HepG2 (cell line): ENCODE measurements at regions not wholly inside any gene's neighbourhood (a gene's known extent, or its start where the extent isn't known, plus 50 kb on each side); places are given as distances from the start of the nearest gene placed in this dataset.

Experiments used
- ATAC-seq: fragments of 200-7000 bp; cut with Tn5 transposase; 3 replicates; pipeline ENCODE4 v1.9.1; 2020; ENCODE audit warnings: mild to moderate bottlenecking, moderate library complexity
- BruUV-seq: library from RNA; stranded (reverse); fragments of 400-500 nt; replicated peaks from 2 replicates; lab custom pipeline; 2021; lab: Mats Ljungman, UMichigan
- CTCF ChIA-PET: fragments of 300-600 bp; formaldehyde crosslinking; extraction: SDS; loops from one replicate; lab custom pipeline; 2021; ENCODE audit warnings: low total read pairs, inconsistent platforms, low intra/inter-chr PET ratio; lab: Yijun Ruan, JAX
- POLR2A ChIA-PET: fragments of 350-600 bp; sonication (Branson Sonifier 250); formaldehyde crosslinking; loops from one replicate; lab custom pipeline; 2020; ENCODE audit warnings: antibody characterized with exemption, inconsistent platforms; lab: Yijun Ruan, JAX
- DNase-seq: peaks from one replicate; pipeline ENCODE4 v3.0.0-alpha.2; 2015; ENCODE audit warnings: low spot score
- FAIRE-seq: peaks from 3 replicates; lab custom pipeline; 2011; peaks lifted over from hg19 to GRCh38; lab: Jason Lieb, UNC
- H2AFZ ChIP-seq: one replicate; pipeline ENCODE4 v1.6.1; 2011; ENCODE audit warnings: low read length, inconsistent platforms
- H3K27ac ChIP-seq: fragments of 300-600 bp; 3 replicates; pipeline ENCODE4 v1.8.0; 2011; ENCODE audit warnings: mixed run types, mild to moderate bottlenecking, mixed read lengths, low read length, inconsistent platforms; ENCODE audit not compliant: insufficient read depth; ENCODE audit errors: extremely low read length
- H3K27me3 ChIP-seq, 2 experiments: fragments of 200-600 bp in 1 of 2; 2 replicates in 1 of 2; 3 replicates in 1 of 2; pipeline versions ENCODE4 v1.6.0 to v1.8.0; 2011; ENCODE audit warnings: low read length in 2 of 2, mild to moderate bottlenecking in 2 of 2, moderate library complexity in 2 of 2, inconsistent platforms in 1 of 2; ENCODE audit not compliant: insufficient read depth in 2 of 2, control insufficient read depth in 1 of 2
- H3K36me3 ChIP-seq, 2 experiments: fragments of 200-600 bp in 1 of 2; replicated peaks in 1 of 2; 2 replicates in 1 of 2; 3 replicates in 1 of 2; pipeline versions ENCODE4 v1.5.1 to v1.8.0; 2011; ENCODE audit warnings: low read length in 2 of 2, inconsistent platforms in 1 of 2; ENCODE audit not compliant: insufficient read depth in 2 of 2, control insufficient read depth in 1 of 2
- H3K4me1 ChIP-seq: 2 replicates; pipeline ENCODE4 v1.5.1; 2012; ENCODE audit warnings: low read length, inconsistent platforms; ENCODE audit not compliant: insufficient read depth
- H3K4me2 ChIP-seq: 2 replicates; pipeline ENCODE4 v1.6.0; 2011; ENCODE audit warnings: low read depth, low read length, inconsistent platforms
- H3K4me3 ChIP-seq, 3 experiments: fragments of 200-600 bp in 1 of 3; sonication (generic), shearing (Covaris generic) in 1 of 3; replicated peaks in 1 of 3; 2 replicates each; pipeline ENCODE4 v1.5.1; 2011 to 2016; ENCODE audit warnings: low read length in 3 of 3, inconsistent platforms in 2 of 3, low read depth in 2 of 3, mild to moderate bottlenecking in 2 of 3, control low read depth in 1 of 3, mixed read lengths in 1 of 3; ENCODE audit not compliant: insufficient read depth in 1 of 3
- H3K79me2 ChIP-seq: one replicate; pipeline ENCODE4 v1.6.1; 2011; ENCODE audit warnings: low read length, inconsistent platforms; ENCODE audit not compliant: insufficient read depth
- H3K9ac ChIP-seq: 2 replicates; pipeline ENCODE4 v1.6.0; 2011; ENCODE audit warnings: mild to moderate bottlenecking, low read depth, low read length, inconsistent platforms; ENCODE audit not compliant: insufficient read depth
- H3K9me3 ChIP-seq: 2 replicates; pipeline ENCODE4 v1.5.1; 2012; ENCODE audit warnings: mild to moderate bottlenecking, low read length
- H4K20me1 ChIP-seq: 2 replicates; pipeline ENCODE4 v1.6.0; 2011; ENCODE audit warnings: inconsistent platforms, mild to moderate bottlenecking, low read length, moderate library complexity; ENCODE audit not compliant: insufficient read depth
- ATF7 ChIP-seq, 2 experiments: fragments of 450-650 bp in 1 of 2; sonication (generic) in 1 of 2; formaldehyde crosslinking in 1 of 2; IDR thresholded peaks; 2 replicates each; pipeline versions ENCODE4 v1.4.0 to v1.6.1; 2016 to 2020; ENCODE audit warnings: antibody characterized with exemption in 1 of 2, mild to moderate bottlenecking in 1 of 2, missing genetic modification reagents in 1 of 2
- CENPX ChIP-seq: sonication (generic); formaldehyde crosslinking; IDR thresholded peaks from 2 replicates; pipeline ENCODE4 v1.9.0; 2021; ENCODE audit warnings: mild to moderate bottlenecking, missing genetic modification reagents, moderate library complexity
- FOXJ3 ChIP-seq: sonication (generic); formaldehyde crosslinking; IDR thresholded peaks from 2 replicates; pipeline ENCODE4 v1.4.0; 2020; ENCODE audit warnings: missing genetic modification reagents, mild to moderate bottlenecking, borderline replicate concordance
- GABPA ChIP-seq, 2 experiments: IDR thresholded peaks; 2 replicates each; pipeline ENCODE4 v1.6.1; 2011 to 2016; ENCODE audit warnings: low read depth in 2 of 2, low read length in 1 of 2, missing biosample characterization in 1 of 2, missing genetic modification characterization in 1 of 2
- KAT7 ChIP-seq: IDR thresholded peaks from 2 replicates; pipeline ENCODE4 v1.6.1; 2018; ENCODE audit warnings: borderline replicate concordance, missing compliant biosample characterization
- KDM1A ChIP-seq: IDR thresholded peaks from 2 replicates; pipeline ENCODE4 v1.6.1; 2016; ENCODE audit warnings: missing compliant biosample characterization
- MTA3 ChIP-seq: sonication (generic); formaldehyde crosslinking; IDR thresholded peaks from 2 replicates; pipeline ENCODE4 v1.4.0; 2020; ENCODE audit warnings: missing genetic modification reagents
- NBN ChIP-seq: fragments of 450-650 bp; conservative IDR thresholded peaks from 2 replicates; pipeline ENCODE4 v1.6.1; 2017
- TAF15 ChIP-seq: fragments of 200-400 bp; formaldehyde crosslinking; IDR thresholded peaks from one replicate; pipeline ENCODE4 v1.6.1; 2018; ENCODE audit warnings: mild to moderate bottlenecking, low read depth, low read length; ENCODE audit not compliant: poor library complexity, severe bottlenecking
- TCF7 ChIP-seq: sonication (generic); IDR thresholded peaks from 2 replicates; pipeline ENCODE4 v1.6.1; 2016; ENCODE audit warnings: antibody characterized with exemption, low read depth
- TCF7L2 ChIP-seq: IDR thresholded peaks from 2 replicates; pipeline ENCODE4 v1.6.1; 2011; ENCODE audit warnings: mild to moderate bottlenecking, low read depth, low read length, moderate library complexity
- TRIM24 ChIP-seq: sonication (generic); formaldehyde crosslinking; IDR thresholded peaks from 2 replicates; pipeline ENCODE4 v1.8.0; 2022; ENCODE audit warnings: mild to moderate bottlenecking, missing genetic modification reagents
- ZFY ChIP-seq: sonication (generic); formaldehyde crosslinking; IDR thresholded peaks from 2 replicates; pipeline ENCODE4 v1.4.0; 2020; ENCODE audit warnings: missing genetic modification reagents
- ZNF33B ChIP-seq: sonication (generic); formaldehyde crosslinking; IDR thresholded peaks from 2 replicates; pipeline ENCODE4 v1.5.1; 2020; ENCODE audit warnings: mild to moderate bottlenecking, missing genetic modification reagents
- ZNF343 ChIP-seq: sonication (generic); formaldehyde crosslinking; IDR thresholded peaks from 2 replicates; pipeline ENCODE4 v1.4.0; 2020; ENCODE audit warnings: mild to moderate bottlenecking, missing genetic modification reagents
- ZNF563 ChIP-seq: sonication (generic); formaldehyde crosslinking; IDR thresholded peaks from 2 replicates; pipeline ENCODE4 v1.8.0; 2022; ENCODE audit warnings: mild to moderate bottlenecking, moderate library complexity, missing genetic modification reagents
- ZNF75D ChIP-seq: sonication (generic); formaldehyde crosslinking; IDR thresholded peaks from 2 replicates; pipeline ENCODE4 v1.8.1; 2023; ENCODE audit warnings: missing genetic modification reagents, mild to moderate bottlenecking, borderline replicate concordance
- ZZZ3 ChIP-seq: sonication (generic); formaldehyde crosslinking; IDR thresholded peaks from 2 replicates; pipeline ENCODE4 v1.4.0; 2020; ENCODE audit warnings: missing genetic modification reagents, mild to moderate bottlenecking, borderline replicate concordance
- WGBS: methylation state at CpG from one replicate; pipeline ENCODE4 v1.1.6; 2017; ENCODE audit warnings: low lambda C conversion rate; 5-methylcytosine and 5-hydroxymethylcytosine counted together
- in situ Hi-C: cut with HindIII; loops from 2 replicates; pipeline ENCODE4 v1.10.0; 2017; ENCODE audit warnings: low pct_unique_long_range_greater_than_20kb; ENCODE audit not compliant: extremely low pct_ligation_motif_present
- intact Hi-C: fragments of 100-400 bp; cut with micrococcal nuclease; formaldehyde crosslinking; loops from one replicate; pipeline ENCODE4 v1.10.0; 2022; ENCODE audit not compliant: unreplicated experiment

- no peak for TF ChIP-seq TRIM24 (CRISPR knock-in tag)
- no peak for TF ChIP-seq FOXJ3 (CRISPR knock-in tag)
- Histone ChIP-seq H3K9ac (no peak overlapping the region), H2AFZ (no peak overlapping the region), H3K36me3 (no peaks in the 10 kb centered on the region), H4K20me1 (no peaks in the 10 kb centered on the region), H3K9me3 (no peaks in the 10 kb centered on the region), H3K27ac (no peak overlapping the region), H3K4me3 (no peak overlapping the region), H3K79me2 (no peaks in the 10 kb centered on the region), H3K4me1 (no peaks in the 10 kb centered on the region), H3K27me3 (peaks cover 0 to 37% of the 10 kb centered on the region in 2 experiments; a peak in 4 of 5 replicates), H3K4me2 (no peak overlapping the region)
- BruUV-seq = no TSS peak
- DNase-seq = no peak
- WGBS = 0% methylated on average over 5 of the region's 5 CpGs
- intact Hi-C loops = no loop called here
- POLR2A ChIA-PET = interaction anchor here (1.9 kb wide), 1 partner anchor 15 kb away, joined by 5 read pairs; no protein-coding TSS in a partner anchor
- CTCF ChIA-PET = no interaction called here
- ATAC-seq = no peak
- in situ Hi-C loops = no loop called here
- FAIRE-seq = no peak
Observed at GRCh38 chr16:86680162-86680561, 101.8 kb downstream of the FOXL1 start.

- intact Hi-C loops = no loop called here
Observed at GRCh38 chr16:86680661-86681030, 102.3 kb downstream of the FOXL1 start.

More at GRCh38 chr16:86680661-86681030, 102.3 kb downstream of the FOXL1 start:
- no peaks in the 10 kb centered on the region for H4K20me1 ChIP-seq
- in situ Hi-C loops = no loop called here
- DNase-seq (no peak), ATAC-seq (no peak), FAIRE-seq (no peak)
- ChIA-PET CTCF (no interaction called here), POLR2A (interaction anchor here (1.9 kb wide), 1 partner anchor 16 kb away, joined by 5 read pairs; no protein-coding TSS in a partner anchor)
- H3K4me3 ChIP-seq = no peak overlapping the region
- H3K27ac ChIP-seq = no peak overlapping the region
- no peak overlapping the region for H2AFZ ChIP-seq
- peaks cover 0 to 37% of the 10 kb centered on the region in 2 experiments; a peak in 4 of 5 replicates for H3K27me3 ChIP-seq
- H3K36me3 ChIP-seq = no peaks in the 10 kb centered on the region
- H3K4me2 ChIP-seq = no peak overlapping the region
- H3K4me1 ChIP-seq = no peaks in the 10 kb centered on the region
- 10% methylated on average over 8 of the region's 8 CpGs for WGBS
- BruUV-seq = no TSS peak
- no peak for TF ChIP-seq TCF7
- no peak for TF ChIP-seq TAF15
- TF ChIP-seq ATF7 (IDR thresholded peaks at IDR 0.05) = no peak
- TF ChIP-seq ATF7 (CRISPR knock-in tag; IDR thresholded peaks at IDR 0.05) = no peak
- TF ChIP-seq FOXJ3 (CRISPR knock-in tag) = no peak
- no peak for TF ChIP-seq ZNF563 (CRISPR knock-in tag)
- TF ChIP-seq ZNF75D (CRISPR knock-in tag) = no peak
- TF ChIP-seq ZZZ3 (CRISPR knock-in tag) = no peak
- TF ChIP-seq ZNF343 = no peak
- no peak for TF ChIP-seq ZNF33B
- no peak for TF ChIP-seq MTA3
- no peak for TF ChIP-seq KDM1A (CRISPR knock-in tag)
- no peak for TF ChIP-seq GABPA (IDR thresholded peaks at IDR 0.05; ENCODE audit: low read depth, low read length)
- no peak for TF ChIP-seq GABPA (CRISPR knock-in tag; IDR thresholded peaks at IDR 0.05; ENCODE audit: low read depth)
- TF ChIP-seq KAT7 = no peak
- no peak for TF ChIP-seq TCF7L2
- no peak for TF ChIP-seq CENPX
- TF ChIP-seq NBN = no peak
- TF ChIP-seq ZFY (CRISPR knock-in tag) = no peak
- no peak overlapping the region for H3K9ac ChIP-seq
- H3K9me3 ChIP-seq = no peaks in the 10 kb centered on the region
- H3K79me2 ChIP-seq = no peaks in the 10 kb centered on the region
